ENCODE measurements at regions not wholly inside any gene's neighbourhood (a gene's known extent, or its start where the extent isn't known, plus 50 kb on each side); places are given as distances from the start of the nearest gene placed in this dataset.
"Not testable (repeated sequence)": the region's sequence is repeated elsewhere in the genome, so short reads cannot be mapped to it uniquely, and the experiment has no call there.

DNA sequence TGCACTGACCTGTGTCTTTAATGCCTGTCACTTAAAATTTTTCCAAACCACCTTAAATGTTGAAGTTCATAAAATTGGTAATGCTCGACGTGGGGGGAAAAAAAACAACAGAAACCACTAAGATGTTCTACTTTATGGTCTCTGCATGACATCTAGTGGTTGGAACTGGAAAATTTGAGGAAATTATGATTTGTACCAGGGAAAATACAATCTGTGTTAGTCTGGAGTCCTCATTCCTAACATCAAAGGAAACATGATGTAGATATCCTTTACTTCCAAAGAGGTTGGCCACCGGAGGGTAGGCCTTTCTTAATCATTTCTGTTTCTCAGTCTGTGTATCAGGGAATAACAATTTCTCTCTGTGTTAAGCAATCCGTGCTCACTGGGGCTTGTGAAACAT lies 941.0 kb downstream of the LTN1 start:
- TF ChIP-seq SP1 (IDR thresholded peaks at IDR 0.05); FOXM1 (IDR thresholded peaks at IDR 0.05; ENCODE audit: borderline replicate concordance); HDGF (IDR thresholded peaks at IDR 0.05; ENCODE audit: borderline replicate concordance); BHLHE40 (IDR thresholded peaks at IDR 0.05; ENCODE audit: borderline replicate concordance); LEF1 (IDR thresholded peaks at IDR 0.05; ENCODE audit: borderline replicate concordance); NFRKB (IDR thresholded peaks at IDR 0.05); ZNF384 (IDR thresholded peaks at IDR 0.05); SUZ12 (IDR thresholded peaks at IDR 0.05); CTBP1 (IDR thresholded peaks at IDR 0.05; ENCODE audit: borderline replicate concordance); L3MBTL2 (conservative IDR thresholded peaks at IDR 0.05); TARDBP (IDR thresholded peaks at IDR 0.05); FOXA1 (IDR thresholded peaks at IDR 0.05): not testable (repeated sequence)

Measured in HEK293T (cell line).